GM18517 (cell line): ENCODE measurements at regions not wholly inside any gene's neighbourhood (a gene's known extent, or its start where the extent isn't known, plus 50 kb on each side); places are given as distances from the start of the nearest gene placed in this dataset.

Experiments
- ATAC-seq: cut with Tn5 transposase; IDR thresholded peaks from one replicate; pipeline ENCODE4 v1.9.1; 2021; ENCODE audit warnings: mild to moderate bottlenecking, moderate library complexity; ENCODE audit not compliant: unreplicated experiment

GRCh38 chr5:115377468-115378217, 81.2 kb upstream of the CCDC112 start:
- ATAC-seq, result peak; percentile 76

GRCh38 chr5:115375893-115376292, 79.4 kb upstream of the CCDC112 start:
- ATAC-seq, result no peak

- no peak for ATAC-seq
Measured at GRCh38 chr5:115374057-115374775, 77.8 kb upstream of the CCDC112 start.

GRCh38 chr5:115372146-115372545, 75.7 kb upstream of the CCDC112 start:
- ATAC-seq, result no peak

GRCh38 chr5:115369430-115370144, 73.1 kb upstream of the CCDC112 start:
- ATAC-seq, result no peak

- ATAC-seq, result no peak
Measured at GRCh38 chr5:115366223-115366622, 69.8 kb upstream of the CCDC112 start.

- ATAC-seq, result no peak
Measured at GRCh38 chr5:115363879-115364278, 67.4 kb upstream of the CCDC112 start.

- no peak for ATAC-seq
Measured at GRCh38 chr5:115360046-115360685, 63.7 kb upstream of the CCDC112 start.

GRCh38 chr5:115355767-115356381, 59.4 kb upstream of the CCDC112 start:
- no peak for ATAC-seq

- ATAC-seq, result no peak
Measured at GRCh38 chr5:115355095-115355494, 58.6 kb upstream of the CCDC112 start.

- ATAC-seq, result no peak
Measured at GRCh38 chr5:115354246-115354645, 57.8 kb upstream of the CCDC112 start.

GRCh38 chr5:115352571-115352970, 56.1 kb upstream of the CCDC112 start:
- no peak for ATAC-seq

GRCh38 chr5:115351356-115352195, 55.1 kb upstream of the CCDC112 start:
- ATAC-seq, result no peak

GRCh38 chr5:115350894-115351293, 54.4 kb upstream of the CCDC112 start:
- ATAC-seq, result no peak

GRCh38 chr5:115349001-115349817, 52.8 kb upstream of the CCDC112 start:
- no peak for ATAC-seq

GRCh38 chr5:115348175-115348574, 51.7 kb upstream of the CCDC112 start:
- no peak for ATAC-seq
